Adrenal gland (tissue), 5 donors: ENCODE measurements at regions not wholly inside any gene's neighbourhood (a gene's known extent, or its start where the extent isn't known, plus 50 kb on each side); places are given as distances from the start of the nearest gene placed in this dataset.

Source experiments
- POLR2A ChIP-seq, 2 donors: fragments of 450-650 bp; IDR thresholded peaks; one replicate each; pipeline ENCODE4 v1.6.1; 2017; ENCODE audit warnings: antibody characterized with exemption in 2 of 2, mild to moderate bottlenecking in 2 of 2, moderate library complexity in 1 of 2
- TF ChIP-seq, protein P1 (sequence below), 6 experiments: fragments of 450-650 bp in 4 of 6; fragments of 200-600 bp in 2 of 6; sonication (generic) in 1 of 6; IDR thresholded peaks; 1 replicate in 5 of 6; 2 replicates in 1 of 6; pipeline versions ENCODE4 v1.5.1 to v1.8.0; 2016 to 2021; ENCODE audit warnings: antibody characterized with exemption in 6 of 6, mild to moderate bottlenecking in 2 of 6, moderate library complexity in 1 of 6
- donor health status: DM: no; HTN: no; CAD: no.

- TF ChIP-seq, protein P1, sequence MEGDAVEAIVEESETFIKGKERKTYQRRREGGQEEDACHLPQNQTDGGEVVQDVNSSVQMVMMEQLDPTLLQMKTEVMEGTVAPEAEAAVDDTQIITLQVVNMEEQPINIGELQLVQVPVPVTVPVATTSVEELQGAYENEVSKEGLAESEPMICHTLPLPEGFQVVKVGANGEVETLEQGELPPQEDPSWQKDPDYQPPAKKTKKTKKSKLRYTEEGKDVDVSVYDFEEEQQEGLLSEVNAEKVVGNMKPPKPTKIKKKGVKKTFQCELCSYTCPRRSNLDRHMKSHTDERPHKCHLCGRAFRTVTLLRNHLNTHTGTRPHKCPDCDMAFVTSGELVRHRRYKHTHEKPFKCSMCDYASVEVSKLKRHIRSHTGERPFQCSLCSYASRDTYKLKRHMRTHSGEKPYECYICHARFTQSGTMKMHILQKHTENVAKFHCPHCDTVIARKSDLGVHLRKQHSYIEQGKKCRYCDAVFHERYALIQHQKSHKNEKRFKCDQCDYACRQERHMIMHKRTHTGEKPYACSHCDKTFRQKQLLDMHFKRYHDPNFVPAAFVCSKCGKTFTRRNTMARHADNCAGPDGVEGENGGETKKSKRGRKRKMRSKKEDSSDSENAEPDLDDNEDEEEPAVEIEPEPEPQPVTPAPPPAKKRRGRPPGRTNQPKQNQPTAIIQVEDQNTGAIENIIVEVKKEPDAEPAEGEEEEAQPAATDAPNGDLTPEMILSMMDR (IDR thresholded peaks at IDR 0.05) = no peak
- TF ChIP-seq POLR2A (IDR thresholded peaks at IDR 0.05) = no peak
Measured at GRCh38 chr3:146827836-146828235, 222.7 kb upstream of the PLSCR5 start.
